Sigmoid colon (tissue), 4 donors: ENCODE measurements at regions not wholly inside any gene's neighbourhood (a gene's known extent, or its start where the extent isn't known, plus 50 kb on each side); places are given as distances from the start of the nearest gene placed in this dataset.

ENCODE experiments used
- CTCF ChIP-seq, 4 experiments: fragments of 450-650 bp in 3 of 4; fragments of 200-600 bp in 1 of 4; IDR thresholded peaks; one replicate each; pipeline ENCODE4 v1.5.1; 2016 to 2019; ENCODE audit warnings: antibody characterized with exemption in 4 of 4, mild to moderate bottlenecking in 3 of 4, moderate library complexity in 2 of 4
- POLR2AphosphoS5 ChIP-seq, 4 donors: sonication (generic); formaldehyde crosslinking; IDR thresholded peaks; one replicate each; pipeline ENCODE4 v1.6.1; 2017; ENCODE audit warnings: antibody characterized with exemption in 4 of 4

GRCh38 chr11:42779555-42779954 is 532.2 kb upstream of the API5 start:
- TF ChIP-seq CTCF (IDR thresholded peaks at IDR 0.05): no peak
- no peak for TF ChIP-seq POLR2AphosphoS5 (IDR thresholded peaks at IDR 0.05)
